Liver (tissue), 8 donors: ENCODE measurements at regions not wholly inside any gene's neighbourhood (a gene's known extent, or its start where the extent isn't known, plus 50 kb on each side); places are given as distances from the start of the nearest gene placed in this dataset.
"Not testable (repeated sequence)": the region's sequence is repeated elsewhere in the genome, so short reads cannot be mapped to it uniquely, and the experiment has no call there.

Experiments
- DNase-seq: peaks from one replicate; pipeline ENCODE4 v3.0.0-alpha.2; 2017; ENCODE audit warnings: low spot score
- H3K27ac ChIP-seq, 2 donors: one replicate each; pipeline ENCODE4 v1.7.0; 2013; ENCODE audit warnings: inconsistent platforms in 2 of 2, low read length in 2 of 2, control low read depth in 1 of 2, low read depth in 1 of 2, mild to moderate bottlenecking in 1 of 2
- H3K27me3 ChIP-seq, 4 donors: one replicate each; pipeline versions ENCODE4 v1.6.1 to v1.7.0; 2013; ENCODE audit warnings: low read length in 3 of 4, inconsistent platforms in 1 of 4, mild to moderate bottlenecking in 1 of 4, moderate library complexity in 1 of 4; ENCODE audit not compliant: control insufficient read depth in 4 of 4, insufficient read depth in 4 of 4
- H3K36me3 ChIP-seq, 4 donors: one replicate each; pipeline versions ENCODE4 v1.6.1 to v1.7.0; 2013; ENCODE audit warnings: low read length in 3 of 4, mild to moderate bottlenecking in 3 of 4, low read depth in 1 of 4, moderate library complexity in 1 of 4; ENCODE audit not compliant: control insufficient read depth in 4 of 4, insufficient read depth in 3 of 4
- H3K4me1 ChIP-seq, 4 donors: one replicate each; pipeline versions ENCODE4 v1.6.1 to v1.7.0; 2013; ENCODE audit warnings: low read length in 3 of 4, mild to moderate bottlenecking in 3 of 4, moderate library complexity in 1 of 4; ENCODE audit not compliant: control insufficient read depth in 4 of 4, insufficient read depth in 4 of 4
- H3K4me3 ChIP-seq, 3 donors: one replicate each; pipeline versions ENCODE4 v1.6.1 to v1.7.0; 2013; ENCODE audit warnings: low read length in 3 of 3, control low read depth in 1 of 3, low read depth in 1 of 3, mild to moderate bottlenecking in 1 of 3
- H3K9ac ChIP-seq, 2 donors: one replicate each; pipeline ENCODE4 v1.7.0; 2013; ENCODE audit warnings: low read length in 2 of 2, mild to moderate bottlenecking in 2 of 2, moderate library complexity in 2 of 2, control low read depth in 1 of 2, low read depth in 1 of 2
- H3K9me3 ChIP-seq, 4 donors: one replicate each; pipeline versions ENCODE4 v1.6.1 to v1.7.0; 2013; ENCODE audit warnings: low read length in 3 of 4; ENCODE audit not compliant: control insufficient read depth in 4 of 4
- EGR1 ChIP-seq, 2 donors: IDR thresholded peaks; 2 replicates each; pipeline ENCODE4 v1.6.1; 2016 to 2018; ENCODE audit warnings: antibody characterized with exemption in 2 of 2, low read depth in 2 of 2
- FOXA1 ChIP-seq: IDR thresholded peaks from 2 replicates; pipeline ENCODE4 v1.6.1; 2016; ENCODE audit warnings: antibody characterized with exemption
- FOXA2 ChIP-seq: IDR thresholded peaks from 2 replicates; pipeline ENCODE4 v1.6.1; 2016; ENCODE audit warnings: antibody characterized with exemption
- GABPA ChIP-seq, 2 donors: IDR thresholded peaks in 1 of 2; conservative IDR thresholded peaks in 1 of 2; 2 replicates each; pipeline ENCODE4 v1.6.1; 2016; ENCODE audit warnings: antibody characterized with exemption in 2 of 2, mild to moderate bottlenecking in 1 of 2, moderate library complexity in 1 of 2
- HNF4A ChIP-seq, 2 donors: conservative IDR thresholded peaks; 2 replicates each; pipeline ENCODE4 v1.6.1; 2016; ENCODE audit warnings: antibody characterized with exemption in 2 of 2, mild to moderate bottlenecking in 2 of 2
- HNF4G ChIP-seq: IDR thresholded peaks from 2 replicates; pipeline ENCODE4 v1.6.1; 2016; ENCODE audit warnings: antibody characterized with exemption
- JUND ChIP-seq, 2 donors: IDR thresholded peaks; 2 replicates each; pipeline ENCODE4 v1.6.1; 2016; ENCODE audit warnings: antibody characterized with exemption in 2 of 2
- SP1 ChIP-seq: IDR thresholded peaks from 2 replicates; pipeline ENCODE4 v1.6.1; 2018; ENCODE audit warnings: antibody characterized with exemption, mild to moderate bottlenecking
- TAF1 ChIP-seq: conservative IDR thresholded peaks from 2 replicates; pipeline ENCODE4 v1.6.1; 2016; ENCODE audit warnings: antibody characterized with exemption, mild to moderate bottlenecking
- WGBS: extraction: QIAGEN DNeasy Blood & Tissue Kit; methylation state at CpG from one replicate; pipeline ENCODE4 v1.1.7; 2013; 5-methylcytosine and 5-hydroxymethylcytosine counted together
- TF ChIP-seq, protein P1 (sequence below): IDR thresholded peaks from 2 replicates; pipeline ENCODE4 v1.6.1; 2016; ENCODE audit warnings: antibody characterized with exemption
- TF ChIP-seq, protein P2 (sequence below): IDR thresholded peaks from 2 replicates; pipeline ENCODE4 v1.6.1; 2016; ENCODE audit warnings: antibody characterized with exemption
- TF ChIP-seq, protein P3 (sequence below): IDR thresholded peaks from 2 replicates; pipeline ENCODE4 v1.6.1; 2016; ENCODE audit warnings: antibody characterized with exemption, mild to moderate bottlenecking
- TF ChIP-seq, protein P4 (sequence below): IDR thresholded peaks from 2 replicates; pipeline ENCODE4 v1.6.1; 2016; ENCODE audit warnings: antibody characterized with exemption
- TF ChIP-seq, protein P5 (sequence below): fragments of 150-350 bp; IDR thresholded peaks from 2 replicates; pipeline ENCODE4 v1.5.1; 2017; ENCODE audit warnings: improper control_type of control experiment, low read depth, low read length; ENCODE audit not compliant: missing input control
- donor health status: healthy.
- donor health status: healthy.
- donor health status: healthy.
- donor health status: healthy.
- donor health status: healthy.

DNA sequence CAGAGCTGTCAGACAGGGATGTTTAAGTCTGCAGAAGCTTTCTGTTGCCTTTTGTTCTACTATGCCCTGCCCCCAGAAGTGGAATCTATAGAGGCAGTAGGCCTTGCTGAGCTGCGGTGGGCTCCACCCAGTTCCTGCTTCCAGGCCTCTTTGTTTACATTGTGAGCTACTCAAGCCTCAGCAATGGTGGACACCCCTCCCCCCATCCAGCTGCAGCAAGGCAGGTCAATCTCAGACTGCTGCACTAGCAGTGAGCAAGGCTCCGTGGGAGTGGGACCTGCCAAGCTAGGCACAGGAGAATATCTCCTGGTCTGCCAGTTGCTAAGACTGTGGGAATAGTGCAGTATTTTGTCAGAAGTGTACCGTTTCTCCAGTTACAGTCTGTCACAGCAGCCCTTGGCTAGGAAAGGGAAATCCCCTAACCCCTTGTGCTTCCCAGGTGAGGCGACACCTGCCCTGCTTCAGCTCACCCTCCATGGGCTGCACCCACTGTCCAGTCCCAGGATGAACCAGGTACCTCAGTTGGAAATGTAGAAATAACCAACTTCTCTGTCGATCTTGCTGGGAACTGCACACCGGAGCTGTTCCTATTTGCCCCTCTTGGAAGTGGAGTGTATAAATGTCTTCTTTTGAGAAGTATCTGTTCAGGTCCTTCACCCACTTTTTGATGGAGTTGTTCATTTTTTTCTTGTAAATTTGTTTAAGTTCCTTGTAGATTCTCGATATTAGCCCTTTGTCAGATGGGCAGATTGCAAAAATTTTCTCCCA, 213.5 kb upstream of the SLC38A2 start:
- H3K9ac ChIP-seq = no peak overlapping the region
- no peak overlapping the region for H3K27ac ChIP-seq

DNA sequence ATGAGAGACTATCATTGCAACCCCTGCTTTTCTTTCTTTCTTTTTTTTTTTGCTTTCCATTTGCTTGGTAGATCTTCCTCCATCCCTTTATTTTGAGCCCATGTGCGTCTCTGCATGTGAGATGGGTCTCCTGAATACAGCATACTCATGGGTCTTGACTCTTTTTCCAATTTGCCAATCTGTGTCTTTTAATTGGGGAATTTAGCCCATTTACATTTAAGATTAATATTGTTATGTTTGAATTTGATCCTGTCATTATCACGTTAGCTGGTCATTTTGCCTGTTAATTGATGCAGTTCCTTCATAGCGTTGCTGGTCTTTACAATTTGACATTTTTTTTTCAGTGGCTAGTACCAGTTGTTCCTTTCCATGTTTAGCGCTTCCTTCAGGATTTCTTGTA, 211.5 kb upstream of the SLC38A2 start:
- H3K27ac ChIP-seq = not testable (repeated sequence)

More for the DNA sequence above, 213.5 kb upstream of the SLC38A2 start:
- TF ChIP-seq, protein P1, sequence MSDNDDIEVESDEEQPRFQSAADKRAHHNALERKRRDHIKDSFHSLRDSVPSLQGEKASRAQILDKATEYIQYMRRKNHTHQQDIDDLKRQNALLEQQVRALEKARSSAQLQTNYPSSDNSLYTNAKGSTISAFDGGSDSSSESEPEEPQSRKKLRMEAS = no peak
- TF ChIP-seq FOXA2 = no peak
- TF ChIP-seq JUND (IDR thresholded peaks at IDR 0.05) = no peak
- TF ChIP-seq, protein P2, sequence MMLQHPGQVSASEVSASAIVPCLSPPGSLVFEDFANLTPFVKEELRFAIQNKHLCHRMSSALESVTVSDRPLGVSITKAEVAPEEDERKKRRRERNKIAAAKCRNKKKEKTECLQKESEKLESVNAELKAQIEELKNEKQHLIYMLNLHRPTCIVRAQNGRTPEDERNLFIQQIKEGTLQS = no peak
- TF ChIP-seq, protein P3, sequence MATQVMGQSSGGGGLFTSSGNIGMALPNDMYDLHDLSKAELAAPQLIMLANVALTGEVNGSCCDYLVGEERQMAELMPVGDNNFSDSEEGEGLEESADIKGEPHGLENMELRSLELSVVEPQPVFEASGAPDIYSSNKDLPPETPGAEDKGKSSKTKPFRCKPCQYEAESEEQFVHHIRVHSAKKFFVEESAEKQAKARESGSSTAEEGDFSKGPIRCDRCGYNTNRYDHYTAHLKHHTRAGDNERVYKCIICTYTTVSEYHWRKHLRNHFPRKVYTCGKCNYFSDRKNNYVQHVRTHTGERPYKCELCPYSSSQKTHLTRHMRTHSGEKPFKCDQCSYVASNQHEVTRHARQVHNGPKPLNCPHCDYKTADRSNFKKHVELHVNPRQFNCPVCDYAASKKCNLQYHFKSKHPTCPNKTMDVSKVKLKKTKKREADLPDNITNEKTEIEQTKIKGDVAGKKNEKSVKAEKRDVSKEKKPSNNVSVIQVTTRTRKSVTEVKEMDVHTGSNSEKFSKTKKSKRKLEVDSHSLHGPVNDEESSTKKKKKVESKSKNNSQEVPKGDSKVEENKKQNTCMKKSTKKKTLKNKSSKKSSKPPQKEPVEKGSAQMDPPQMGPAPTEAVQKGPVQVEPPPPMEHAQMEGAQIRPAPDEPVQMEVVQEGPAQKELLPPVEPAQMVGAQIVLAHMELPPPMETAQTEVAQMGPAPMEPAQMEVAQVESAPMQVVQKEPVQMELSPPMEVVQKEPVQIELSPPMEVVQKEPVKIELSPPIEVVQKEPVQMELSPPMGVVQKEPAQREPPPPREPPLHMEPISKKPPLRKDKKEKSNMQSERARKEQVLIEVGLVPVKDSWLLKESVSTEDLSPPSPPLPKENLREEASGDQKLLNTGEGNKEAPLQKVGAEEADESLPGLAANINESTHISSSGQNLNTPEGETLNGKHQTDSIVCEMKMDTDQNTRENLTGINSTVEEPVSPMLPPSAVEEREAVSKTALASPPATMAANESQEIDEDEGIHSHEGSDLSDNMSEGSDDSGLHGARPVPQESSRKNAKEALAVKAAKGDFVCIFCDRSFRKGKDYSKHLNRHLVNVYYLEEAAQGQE = no peak
- H3K4me1 ChIP-seq = no peaks in the 10 kb centered on the region
- WGBS = 83% methylated on average over 7 of the region's 7 CpGs
- no peaks in the 10 kb centered on the region for H3K36me3 ChIP-seq
- no peak for DNase-seq
- H3K4me3 ChIP-seq = no peak overlapping the region
- H3K27me3 ChIP-seq = no peaks in the 10 kb centered on the region
- H3K9me3 ChIP-seq = no peaks in the 10 kb centered on the region

DNA sequence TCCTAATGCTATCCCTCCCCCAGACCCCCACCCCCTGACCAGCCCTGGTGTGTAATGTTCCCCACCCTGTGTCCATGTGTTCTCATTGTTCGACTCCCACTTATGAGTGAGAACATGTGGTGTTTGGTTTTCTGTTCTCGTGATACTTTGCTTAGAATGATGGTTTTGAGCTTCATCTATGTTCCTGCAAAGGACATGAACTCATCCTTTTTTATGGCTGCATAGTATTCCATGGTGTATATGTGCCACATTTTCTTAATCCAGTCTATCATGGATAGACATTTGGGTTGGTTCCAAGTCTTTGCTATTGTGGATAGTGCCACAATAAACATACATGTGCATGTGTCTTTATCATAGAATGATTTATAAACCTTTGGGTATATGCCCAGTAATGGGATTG, 209.4 kb upstream of the SLC38A2 start:
- DNase-seq, H3K27ac ChIP-seq, H3K4me1 ChIP-seq, H3K4me3 ChIP-seq, H3K27me3 ChIP-seq, H3K9ac ChIP-seq, H3K36me3 ChIP-seq, H3K9me3 ChIP-seq: not testable (repeated sequence)
- WGBS = over 99% methylated on average over 2 of the region's 2 CpGs

More for the DNA sequence above, 211.5 kb upstream of the SLC38A2 start:
- DNase-seq, H3K27me3 ChIP-seq, H3K4me1 ChIP-seq, H3K4me3 ChIP-seq, H3K9me3 ChIP-seq, H3K36me3 ChIP-seq, H3K9ac ChIP-seq: not testable (repeated sequence)
- WGBS = 94% methylated on average over 4 of the region's 4 CpGs

DNA sequence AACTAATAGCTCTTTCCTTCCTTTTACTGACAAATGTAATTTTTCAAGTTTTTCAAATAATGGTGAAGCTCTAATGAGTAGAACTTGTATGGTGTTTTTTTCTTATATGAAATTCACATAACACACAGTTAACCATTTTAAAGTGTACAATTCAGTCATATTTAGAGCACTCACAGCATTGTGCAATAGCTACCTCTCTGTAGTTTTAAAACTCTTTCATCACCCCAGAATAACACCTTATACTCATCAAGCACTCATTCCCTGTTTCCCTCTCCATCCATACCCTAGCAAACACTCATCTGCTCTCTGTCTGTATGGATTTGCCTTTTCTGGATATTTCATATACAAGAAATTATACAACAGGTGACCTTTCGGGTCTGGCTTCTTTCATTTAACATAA, 207.9 kb upstream of the SLC38A2 start:
- H3K9me3 ChIP-seq = no peaks in the 10 kb centered on the region
- no peak for DNase-seq
- no peak overlapping the region for H3K27ac ChIP-seq
- no peaks in the 10 kb centered on the region for H3K4me1 ChIP-seq
- TF ChIP-seq HNF4G = no peak
- no peak for TF ChIP-seq EGR1 (IDR thresholded peaks at IDR 0.05; ENCODE audit: low read depth in 2 of 2)
- TF ChIP-seq TAF1 = no peak
- TF ChIP-seq, protein P2 = no peak
- TF ChIP-seq FOXA1 = no peak
- no peak for TF ChIP-seq GABPA (IDR thresholded peaks at IDR 0.05 in 1 of 2, conservative IDR thresholded peaks at IDR 0.05 in 1 of 2)
- TF ChIP-seq HNF4A (conservative IDR thresholded peaks at IDR 0.05) = no peak
- TF ChIP-seq, protein P4, sequence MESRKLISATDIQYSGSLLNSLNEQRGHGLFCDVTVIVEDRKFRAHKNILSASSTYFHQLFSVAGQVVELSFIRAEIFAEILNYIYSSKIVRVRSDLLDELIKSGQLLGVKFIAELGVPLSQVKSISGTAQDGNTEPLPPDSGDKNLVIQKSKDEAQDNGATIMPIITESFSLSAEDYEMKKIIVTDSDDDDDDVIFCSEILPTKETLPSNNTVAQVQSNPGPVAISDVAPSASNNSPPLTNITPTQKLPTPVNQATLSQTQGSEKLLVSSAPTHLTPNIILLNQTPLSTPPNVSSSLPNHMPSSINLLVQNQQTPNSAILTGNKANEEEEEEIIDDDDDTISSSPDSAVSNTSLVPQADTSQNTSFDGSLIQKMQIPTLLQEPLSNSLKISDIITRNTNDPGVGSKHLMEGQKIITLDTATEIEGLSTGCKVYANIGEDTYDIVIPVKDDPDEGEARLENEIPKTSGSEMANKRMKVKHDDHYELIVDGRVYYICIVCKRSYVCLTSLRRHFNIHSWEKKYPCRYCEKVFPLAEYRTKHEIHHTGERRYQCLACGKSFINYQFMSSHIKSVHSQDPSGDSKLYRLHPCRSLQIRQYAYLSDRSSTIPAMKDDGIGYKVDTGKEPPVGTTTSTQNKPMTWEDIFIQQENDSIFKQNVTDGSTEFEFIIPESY = no peak
- no peak for TF ChIP-seq SP1
- TF ChIP-seq, protein P5, sequence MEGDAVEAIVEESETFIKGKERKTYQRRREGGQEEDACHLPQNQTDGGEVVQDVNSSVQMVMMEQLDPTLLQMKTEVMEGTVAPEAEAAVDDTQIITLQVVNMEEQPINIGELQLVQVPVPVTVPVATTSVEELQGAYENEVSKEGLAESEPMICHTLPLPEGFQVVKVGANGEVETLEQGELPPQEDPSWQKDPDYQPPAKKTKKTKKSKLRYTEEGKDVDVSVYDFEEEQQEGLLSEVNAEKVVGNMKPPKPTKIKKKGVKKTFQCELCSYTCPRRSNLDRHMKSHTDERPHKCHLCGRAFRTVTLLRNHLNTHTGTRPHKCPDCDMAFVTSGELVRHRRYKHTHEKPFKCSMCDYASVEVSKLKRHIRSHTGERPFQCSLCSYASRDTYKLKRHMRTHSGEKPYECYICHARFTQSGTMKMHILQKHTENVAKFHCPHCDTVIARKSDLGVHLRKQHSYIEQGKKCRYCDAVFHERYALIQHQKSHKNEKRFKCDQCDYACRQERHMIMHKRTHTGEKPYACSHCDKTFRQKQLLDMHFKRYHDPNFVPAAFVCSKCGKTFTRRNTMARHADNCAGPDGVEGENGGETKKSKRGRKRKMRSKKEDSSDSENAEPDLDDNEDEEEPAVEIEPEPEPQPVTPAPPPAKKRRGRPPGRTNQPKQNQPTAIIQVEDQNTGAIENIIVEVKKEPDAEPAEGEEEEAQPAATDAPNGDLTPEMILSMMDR = no peak
- 94% methylated on average over 1 of the region's 1 CpG for WGBS
- no peak overlapping the region for H3K9ac ChIP-seq
- H3K36me3 ChIP-seq = no peaks in the 10 kb centered on the region
- H3K4me3 ChIP-seq = no peak overlapping the region
- H3K27me3 ChIP-seq = no peaks in the 10 kb centered on the region
